NCI-H1092 treated with DMSO at 0.1 percent for 48 hours (cell line): ENCODE measurements at regions not wholly inside any gene's neighbourhood (a gene's known extent, or its start where the extent isn't known, plus 50 kb on each side); places are given as distances from the start of the nearest gene placed in this dataset.
A peak's percentile ranks its signal among the peaks of the same experiment; 100 is the strongest.
"Not testable (repeated sequence)": the region's sequence is repeated elsewhere in the genome, so short reads cannot be mapped to it uniquely, and the experiment has no call there.

ENCODE experiments used
- DNase-seq: peaks from one replicate; lab custom pipeline; 2025; lab: John Stamatoyannopoulos, UW

- DNase-seq: no peak
These were observed 102.1 kb upstream of the GPR6 start for GRCh38 chr6:109875973-109876372.

GRCh38 chr6:109877028-109878004 lies 100.8 kb upstream of the GPR6 start:
- DNase-seq: peak; percentile 28

GRCh38 chr6:109878005-109878690 lies 100.0 kb upstream of the GPR6 start:
- DNase-seq: not testable (repeated sequence)

- DNase-seq: not testable (repeated sequence)
These were observed 99.0 kb upstream of the GPR6 start for GRCh38 chr6:109879081-109879480.

- DNase-seq: no peak
These were observed 98.6 kb upstream of the GPR6 start for GRCh38 chr6:109879521-109879920.

GRCh38 chr6:109881069-109881468 lies 97.0 kb upstream of the GPR6 start:
- not testable (repeated sequence) for DNase-seq

GRCh38 chr6:109881953-109882490 lies 96.1 kb upstream of the GPR6 start:
- not testable (repeated sequence) for DNase-seq

- DNase-seq: no peak
These were observed 86.2 kb upstream of the GPR6 start for GRCh38 chr6:109891924-109892323.

- DNase-seq: no peak
These were observed 85.4 kb upstream of the GPR6 start for GRCh38 chr6:109892451-109893435.

- DNase-seq: no peak
These were observed 84.5 kb upstream of the GPR6 start for GRCh38 chr6:109893606-109894005.

- no peak for DNase-seq
These were observed 83.9 kb upstream of the GPR6 start for GRCh38 chr6:109894181-109894580.

- no peak for DNase-seq
These were observed 81.8 kb upstream of the GPR6 start for GRCh38 chr6:109896341-109896740.

GRCh38 chr6:109897025-109897424 lies 81.1 kb upstream of the GPR6 start:
- no peak for DNase-seq

GRCh38 chr6:109897561-109898080 lies 80.5 kb upstream of the GPR6 start:
- no peak for DNase-seq

GRCh38 chr6:109901976-109902375 lies 76.1 kb upstream of the GPR6 start:
- DNase-seq: no peak

- DNase-seq: no peak
These were observed 75.2 kb upstream of the GPR6 start for GRCh38 chr6:109902870-109903269.

- no peak for DNase-seq
These were observed 67.5 kb upstream of the GPR6 start for GRCh38 chr6:109910571-109910970.

- no peak for DNase-seq
These were observed 66.0 kb upstream of the GPR6 start for GRCh38 chr6:109912118-109912517.

- no peak for DNase-seq
These were observed 65.2 kb upstream of the GPR6 start for GRCh38 chr6:109912952-109913351.

- DNase-seq: not testable (repeated sequence)
These were observed 62.4 kb upstream of the GPR6 start for GRCh38 chr6:109915748-109916147.

- no peak for DNase-seq
These were observed 61.4 kb upstream of the GPR6 start for GRCh38 chr6:109916759-109917158.
